ENCODE measurements at regions not wholly inside any gene's neighbourhood (a gene's known extent, or its start where the extent isn't known, plus 50 kb on each side); places are given as distances from the start of the nearest gene placed in this dataset.

GRCh38 chr4:38205261-38205660 lies 245.1 kb downstream of the PTTG2 start (continued):
- TF ChIP-seq ZNF609 (CRISPR knock-in tag; IDR thresholded peaks at IDR 0.05; ENCODE audit: borderline replicate concordance) (no peak), SMAD2 (IDR thresholded peaks at IDR 0.05; ENCODE audit: low read depth, low read length) (no peak), PCBP2 (IDR thresholded peaks at IDR 0.05; ENCODE audit: low read depth, low read length, poor library complexity, severe bottlenecking) (no peak)
- TF ChIP-seq, protein P1, sequence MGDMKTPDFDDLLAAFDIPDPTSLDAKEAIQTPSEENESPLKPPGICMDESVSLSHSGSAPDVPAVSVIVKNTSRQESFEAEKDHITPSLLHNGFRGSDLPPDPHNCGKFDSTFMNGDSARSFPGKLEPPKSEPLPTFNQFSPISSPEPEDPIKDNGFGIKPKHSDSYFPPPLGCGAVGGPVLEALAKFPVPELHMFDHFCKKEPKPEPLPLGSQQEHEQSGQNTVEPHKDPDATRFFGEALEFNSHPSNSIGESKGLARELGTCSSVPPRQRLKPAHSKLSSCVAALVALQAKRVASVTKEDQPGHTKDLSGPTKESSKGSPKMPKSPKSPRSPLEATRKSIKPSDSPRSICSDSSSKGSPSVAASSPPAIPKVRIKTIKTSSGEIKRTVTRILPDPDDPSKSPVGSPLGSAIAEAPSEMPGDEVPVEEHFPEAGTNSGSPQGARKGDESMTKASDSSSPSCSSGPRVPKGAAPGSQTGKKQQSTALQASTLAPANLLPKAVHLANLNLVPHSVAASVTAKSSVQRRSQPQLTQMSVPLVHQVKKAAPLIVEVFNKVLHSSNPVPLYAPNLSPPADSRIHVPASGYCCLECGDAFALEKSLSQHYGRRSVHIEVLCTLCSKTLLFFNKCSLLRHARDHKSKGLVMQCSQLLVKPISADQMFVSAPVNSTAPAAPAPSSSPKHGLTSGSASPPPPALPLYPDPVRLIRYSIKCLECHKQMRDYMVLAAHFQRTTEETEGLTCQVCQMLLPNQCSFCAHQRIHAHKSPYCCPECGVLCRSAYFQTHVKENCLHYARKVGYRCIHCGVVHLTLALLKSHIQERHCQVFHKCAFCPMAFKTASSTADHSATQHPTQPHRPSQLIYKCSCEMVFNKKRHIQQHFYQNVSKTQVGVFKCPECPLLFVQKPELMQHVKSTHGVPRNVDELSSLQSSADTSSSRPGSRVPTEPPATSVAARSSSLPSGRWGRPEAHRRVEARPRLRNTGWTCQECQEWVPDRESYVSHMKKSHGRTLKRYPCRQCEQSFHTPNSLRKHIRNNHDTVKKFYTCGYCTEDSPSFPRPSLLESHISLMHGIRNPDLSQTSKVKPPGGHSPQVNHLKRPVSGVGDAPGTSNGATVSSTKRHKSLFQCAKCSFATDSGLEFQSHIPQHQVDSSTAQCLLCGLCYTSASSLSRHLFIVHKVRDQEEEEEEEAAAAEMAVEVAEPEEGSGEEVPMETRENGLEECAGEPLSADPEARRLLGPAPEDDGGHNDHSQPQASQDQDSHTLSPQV (IDR thresholded peaks at IDR 0.05): no peak
- TF ChIP-seq, protein P2, sequence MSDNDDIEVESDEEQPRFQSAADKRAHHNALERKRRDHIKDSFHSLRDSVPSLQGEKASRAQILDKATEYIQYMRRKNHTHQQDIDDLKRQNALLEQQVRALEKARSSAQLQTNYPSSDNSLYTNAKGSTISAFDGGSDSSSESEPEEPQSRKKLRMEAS (CRISPR knock-in tag; IDR thresholded peaks at IDR 0.05): no peak

All from K562 (cell line).